GM12873 (cell line): ENCODE measurements at regions not wholly inside any gene's neighbourhood (a gene's known extent, or its start where the extent isn't known, plus 50 kb on each side); places are given as distances from the start of the nearest gene placed in this dataset.

ENCODE experiments used
- TF ChIP-seq, protein P1 (sequence below): IDR thresholded peaks from 2 replicates; pipeline ENCODE4 v1.5.1; 2012; ENCODE audit warnings: low read depth, mild to moderate bottlenecking, moderate library complexity, low read length, control low read depth; ENCODE audit not compliant: insufficient read depth; ENCODE audit errors: missing control alignments

DNA sequence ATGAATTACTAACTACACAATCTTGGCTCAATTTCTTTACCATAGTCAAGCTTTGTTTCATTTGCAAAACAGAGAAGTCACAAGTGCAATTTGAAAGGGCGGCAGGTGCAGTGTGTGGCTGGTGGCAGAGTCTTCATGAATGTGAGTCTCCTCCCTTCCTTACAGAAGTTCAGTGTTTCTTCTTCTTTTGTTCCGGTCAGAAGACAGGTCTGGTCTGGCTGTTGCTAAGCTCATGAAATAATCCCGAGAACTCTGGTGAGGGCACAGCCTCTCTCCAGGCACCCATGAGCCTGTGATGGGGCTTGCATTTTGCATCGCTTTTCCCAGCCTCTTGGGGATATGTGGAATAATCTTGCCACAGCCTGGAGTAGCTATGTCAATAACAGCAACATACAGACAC is 824.8 kb upstream of the SALL3 start:
- TF ChIP-seq, protein P1, sequence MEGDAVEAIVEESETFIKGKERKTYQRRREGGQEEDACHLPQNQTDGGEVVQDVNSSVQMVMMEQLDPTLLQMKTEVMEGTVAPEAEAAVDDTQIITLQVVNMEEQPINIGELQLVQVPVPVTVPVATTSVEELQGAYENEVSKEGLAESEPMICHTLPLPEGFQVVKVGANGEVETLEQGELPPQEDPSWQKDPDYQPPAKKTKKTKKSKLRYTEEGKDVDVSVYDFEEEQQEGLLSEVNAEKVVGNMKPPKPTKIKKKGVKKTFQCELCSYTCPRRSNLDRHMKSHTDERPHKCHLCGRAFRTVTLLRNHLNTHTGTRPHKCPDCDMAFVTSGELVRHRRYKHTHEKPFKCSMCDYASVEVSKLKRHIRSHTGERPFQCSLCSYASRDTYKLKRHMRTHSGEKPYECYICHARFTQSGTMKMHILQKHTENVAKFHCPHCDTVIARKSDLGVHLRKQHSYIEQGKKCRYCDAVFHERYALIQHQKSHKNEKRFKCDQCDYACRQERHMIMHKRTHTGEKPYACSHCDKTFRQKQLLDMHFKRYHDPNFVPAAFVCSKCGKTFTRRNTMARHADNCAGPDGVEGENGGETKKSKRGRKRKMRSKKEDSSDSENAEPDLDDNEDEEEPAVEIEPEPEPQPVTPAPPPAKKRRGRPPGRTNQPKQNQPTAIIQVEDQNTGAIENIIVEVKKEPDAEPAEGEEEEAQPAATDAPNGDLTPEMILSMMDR: no peak

DNA sequence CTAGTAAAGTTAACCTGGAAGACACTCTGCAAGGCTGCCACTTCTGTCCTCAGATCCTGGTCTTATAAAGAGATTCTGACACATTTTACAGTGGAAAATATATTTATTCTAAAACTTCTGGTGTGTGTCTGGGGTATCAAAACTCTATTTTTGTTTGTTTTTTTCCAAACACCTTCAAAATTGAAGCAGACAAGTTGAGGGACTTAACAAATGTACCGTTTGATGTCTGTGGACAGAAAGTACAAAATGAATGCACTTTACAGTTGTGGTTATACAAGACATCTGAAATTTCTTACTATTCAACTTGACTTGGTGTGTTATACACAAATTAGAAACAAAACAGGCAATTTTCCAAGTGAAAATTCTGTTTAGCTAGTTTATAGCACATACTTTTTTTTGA is 823.2 kb upstream of the SALL3 start:
- TF ChIP-seq, protein P1: no peak

DNA sequence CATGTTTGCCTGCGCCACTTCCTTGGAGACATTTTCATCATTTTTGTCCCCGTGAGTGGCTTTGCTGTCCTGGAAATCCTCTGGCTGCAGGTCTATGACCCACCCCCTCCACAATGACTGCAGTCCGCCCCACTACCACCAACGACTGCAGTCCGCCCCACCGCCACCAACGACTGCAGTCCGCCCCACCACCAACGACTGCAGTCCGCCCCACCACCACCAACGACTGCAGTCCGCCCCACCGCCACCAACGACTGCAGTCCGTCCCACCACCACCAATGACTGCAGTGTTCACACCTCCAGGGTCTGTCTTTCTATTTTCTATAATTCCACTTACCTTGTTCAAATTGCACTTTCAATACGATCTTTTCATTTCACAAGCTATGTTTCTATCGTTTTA is 820.7 kb upstream of the SALL3 start:
- TF ChIP-seq, protein P1: no peak

DNA sequence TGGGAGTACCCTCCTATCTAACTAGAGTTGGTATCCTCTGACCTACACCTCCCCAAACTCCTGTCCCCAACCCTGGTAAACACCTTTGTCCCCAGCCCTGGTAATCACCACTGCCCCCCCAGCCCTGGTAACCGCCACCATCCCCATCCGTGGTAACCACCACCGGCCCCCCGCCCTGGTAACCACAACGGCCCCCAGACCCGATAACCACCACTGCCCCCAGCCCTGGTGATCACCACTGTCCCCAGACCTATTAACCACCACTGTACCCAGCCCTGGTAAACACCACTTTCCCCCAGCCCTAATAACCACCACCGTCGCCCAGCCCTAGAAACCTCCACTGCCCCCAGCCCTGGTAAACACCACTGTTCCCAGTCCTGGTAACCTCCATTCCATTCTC is 820.2 kb upstream of the SALL3 start:
- TF ChIP-seq, protein P1: no peak

DNA sequence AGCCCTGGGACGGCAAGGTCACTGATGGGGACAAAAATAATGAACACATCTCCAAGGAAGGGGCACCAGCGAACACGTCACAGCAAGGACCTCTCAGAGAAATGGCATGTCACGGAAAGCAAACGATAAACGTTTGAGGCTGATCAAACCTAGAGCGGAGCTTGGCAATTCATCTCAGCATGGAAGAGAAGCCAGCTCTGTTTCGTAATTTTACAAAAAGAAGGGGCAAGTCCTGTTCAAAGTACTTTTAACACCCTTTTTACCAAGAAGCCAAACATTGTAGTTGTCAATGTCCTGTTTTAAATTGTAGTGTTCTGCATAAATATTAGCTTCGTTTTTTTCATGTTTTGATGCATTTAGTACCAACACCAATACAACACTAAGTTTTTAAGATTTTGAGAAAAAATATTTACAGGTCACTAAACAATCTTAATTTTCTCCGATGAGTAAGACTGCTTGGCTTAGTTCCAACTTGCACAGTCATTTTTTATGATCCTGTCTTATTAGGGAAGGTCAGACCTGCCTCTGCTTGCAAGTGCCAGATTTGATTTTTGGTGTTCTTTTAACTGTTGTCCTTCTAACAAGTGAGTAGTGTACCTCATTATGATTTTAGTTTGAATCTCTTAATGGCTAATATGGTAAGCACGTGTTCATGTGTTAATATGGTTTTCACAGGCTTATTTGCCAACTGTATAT is 818.5 kb upstream of the SALL3 start:
- TF ChIP-seq, protein P1: no peak

DNA sequence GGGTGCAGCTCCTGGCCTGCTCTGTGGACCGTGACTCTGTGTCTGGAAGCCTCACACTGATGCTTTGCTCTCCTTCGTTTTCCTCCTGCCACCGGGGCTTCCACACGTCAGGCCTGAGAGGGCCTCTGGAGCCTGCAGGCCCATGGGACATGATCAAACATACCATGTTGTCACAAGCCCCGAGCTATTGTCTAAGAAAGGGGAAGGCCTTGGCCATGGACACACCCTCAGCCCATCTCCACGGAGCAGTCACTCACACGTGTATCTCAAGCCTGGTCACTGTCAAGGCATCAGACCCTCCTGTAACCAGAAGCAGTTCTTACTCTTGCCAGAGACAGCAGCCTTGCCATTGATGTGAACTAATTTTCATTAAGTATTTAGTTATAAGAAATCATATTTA is 814.1 kb upstream of the SALL3 start:
- TF ChIP-seq, protein P1: no peak

DNA sequence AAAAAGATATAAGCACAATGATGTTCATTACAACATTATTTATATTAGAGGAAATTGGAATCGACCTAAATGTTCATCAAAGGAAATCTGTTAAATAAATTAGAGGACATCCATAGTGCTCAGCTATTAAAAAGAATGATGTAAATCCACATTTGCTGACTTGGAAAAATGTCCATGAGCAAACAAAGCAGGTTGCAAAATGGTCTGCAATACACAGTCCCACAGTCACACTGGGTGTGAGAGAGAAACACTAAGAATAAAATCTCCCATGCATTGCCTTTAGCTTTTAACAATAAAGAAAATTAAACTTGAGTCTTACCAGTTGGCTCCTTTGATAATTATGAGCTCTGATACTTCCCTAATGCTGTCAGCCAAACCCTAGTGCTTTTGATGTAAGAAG is 811.1 kb upstream of the SALL3 start:
- TF ChIP-seq, protein P1: no peak
